ENCODE measurements at regions not wholly inside any gene's neighbourhood (a gene's known extent, or its start where the extent isn't known, plus 50 kb on each side); places are given as distances from the start of the nearest gene placed in this dataset.
A peak's percentile ranks its signal among the peaks of the same experiment; 100 is the strongest.

DNA sequence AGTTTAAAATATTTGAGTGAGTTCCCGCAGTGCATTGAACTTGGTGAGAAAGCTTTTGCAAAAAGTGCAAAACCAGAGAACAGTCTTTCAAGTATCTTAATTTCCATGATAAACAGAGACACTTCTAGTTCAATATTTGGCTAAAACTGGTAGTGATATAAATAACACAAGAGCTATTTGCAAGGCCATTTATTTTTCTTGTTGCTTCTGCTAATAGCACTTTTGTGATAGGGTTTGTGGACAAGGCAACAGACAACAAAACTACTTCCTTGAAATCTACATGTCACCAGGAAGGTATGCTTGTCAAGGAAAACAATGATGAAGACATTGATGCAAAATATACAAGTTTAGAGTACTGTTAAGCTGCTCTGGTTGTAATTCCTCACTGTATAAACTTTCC lies 1225.1 kb downstream of the OTOL1 start:
- WGBS (ENCODE audit: extremely low coverage, insufficient read length, low lambda C conversion rate): no CpG with 5 or more reads among the region's 1 CpG
- H3K27ac ChIP-seq (ENCODE audit: insufficient read length, low read depth, low read length): peak overlapping the region; percentile 44

More for the DNA sequence above, 1225.1 kb downstream of the OTOL1 start:
- no peak for DNase-seq
- H3T11ph ChIP-seq (ENCODE audit: low read length): no peak overlapping the region
- peak overlapping the region; percentile 12 for H2BK5ac ChIP-seq (ENCODE audit: insufficient read length, low read length)
- H3K4me1 Mint-ChIP-seq: peaks cover 15 to 18% of the 10 kb centered on the region in 2 experiments
- TF ChIP-seq CTCF (conservative IDR thresholded peaks at IDR 0.05): no peak
- H3K9ac ChIP-seq (ENCODE audit: extremely low read depth, insufficient read length, low read length): no peak overlapping the region
- no peak overlapping the region for H3K23ac ChIP-seq (ENCODE audit: insufficient read length, low read depth, low read length)
- H4K20me1 ChIP-seq (ENCODE audit: control insufficient read depth, insufficient read depth, insufficient read length): no peaks in the 10 kb centered on the region
- H3K14ac ChIP-seq (ENCODE audit: insufficient read depth, low read length): no peak overlapping the region
- H3K56ac ChIP-seq (ENCODE audit: insufficient read length, low read depth, low read length): no peak overlapping the region
- H4K91ac ChIP-seq (ENCODE audit: insufficient read length, low read depth, low read length): no peak overlapping the region
- no peak overlapping the region for H2BK15ac ChIP-seq (ENCODE audit: low read depth, low read length)
- H3K79me1 ChIP-seq (ENCODE audit: insufficient read depth, low read depth, low read length, poor library complexity, severe bottlenecking): no peaks in the 10 kb centered on the region
- no peaks in the 10 kb centered on the region for H3K79me2 ChIP-seq (ENCODE audit: insufficient read depth, low read length)
- H2BK12ac ChIP-seq (ENCODE audit: insufficient read length, low read depth, low read length): no peak overlapping the region
- H4K8ac ChIP-seq (replicated peaks; ENCODE audit: insufficient read length, low read depth, low read length): no peak overlapping the region
- no peak overlapping the region for H3K4me3 Mint-ChIP-seq
- H3K27me3 Mint-ChIP-seq (ENCODE audit: low read depth): no peaks in the 10 kb centered on the region
- no peak overlapping the region for H3K18ac ChIP-seq (ENCODE audit: insufficient read length, low read depth, low read length)
- no peaks in the 10 kb centered on the region for H3K27me3 ChIP-seq (ENCODE audit: insufficient read depth, low read length)
- H3K36me3 Mint-ChIP-seq (ENCODE audit: insufficient read depth in 1 of 3, low read depth in 3 of 3): no peaks in the 10 kb centered on the region; a peak in 1 of 7 replicates
- no peak overlapping the region for H2BK120ac ChIP-seq (ENCODE audit: low read depth, low read length, poor library complexity, severe bottlenecking)
- no peaks in the 10 kb centered on the region for H3K9me3 Mint-ChIP-seq
- H3K4ac ChIP-seq (ENCODE audit: low read depth, low read length): no peak overlapping the region
- peaks cover 4% of the 10 kb centered on the region for H3K4me1 ChIP-seq (ENCODE audit: insufficient read depth, low read length)
- no peaks in the 10 kb centered on the region for H3K9me3 ChIP-seq (ENCODE audit: control insufficient read depth, low read depth, low read length)
- H2AFZ ChIP-seq (ENCODE audit: low read length): no peak overlapping the region
- H3K23me2 ChIP-seq (ENCODE audit: insufficient read length, low read depth, low read length, poor library complexity, severe bottlenecking): no peaks in the 10 kb centered on the region
- H3K27ac Mint-ChIP-seq: peak overlapping the region; percentile 22 to 96 (median 52); a peak in 5 of 7 replicates
- no peak overlapping the region for H2AK5ac ChIP-seq (ENCODE audit: insufficient read length, low read length)
- H3K4me2 ChIP-seq (ENCODE audit: insufficient read depth, insufficient read length, low read length): no peak overlapping the region
- no peak overlapping the region for H4K5ac ChIP-seq (ENCODE audit: insufficient read length, low read depth, low read length)
- H2BK20ac ChIP-seq (ENCODE audit: low read depth, low read length, poor library complexity, severe bottlenecking): no peak overlapping the region

All from H9 (cell line).